Fibroblast of upper back skin (primary cell): ENCODE measurements at regions not wholly inside any gene's neighbourhood (a gene's known extent, or its start where the extent isn't known, plus 50 kb on each side); places are given as distances from the start of the nearest gene placed in this dataset.

ENCODE experiments used
- DNase-seq: peaks from one replicate; pipeline ENCODE4 v3.0.0-alpha.2; 2013

- DNase-seq: no peak
Observed at GRCh38 chr1:98478121-98478520, 183.4 kb upstream of the SNX7 start.

GRCh38 chr1:98472878-98473277 lies 188.6 kb upstream of the SNX7 start:
- no peak for DNase-seq

DNA sequence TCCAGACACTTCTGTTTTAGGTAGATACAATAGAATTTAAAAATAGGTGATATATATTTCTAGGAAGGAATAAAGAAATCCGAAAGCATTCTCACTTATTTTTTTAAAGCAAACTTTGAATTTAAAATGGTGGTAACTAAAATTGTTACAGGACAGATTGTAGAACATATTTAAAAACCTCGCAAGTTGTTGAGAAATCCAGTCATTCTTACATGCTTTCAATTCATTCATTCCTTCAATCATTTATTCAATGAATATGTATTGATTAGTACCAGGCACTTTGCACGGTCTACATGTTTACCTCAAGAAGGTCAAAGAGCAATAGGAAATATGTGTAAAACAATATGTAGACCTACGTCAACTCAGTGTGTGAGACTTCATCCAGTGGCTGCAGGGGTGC lies 189.9 kb upstream of the SNX7 start:
- no peak for DNase-seq

- peak; percentile 75 for DNase-seq
Observed at GRCh38 chr1:98468111-98468717, 193.3 kb upstream of the SNX7 start.

DNA sequence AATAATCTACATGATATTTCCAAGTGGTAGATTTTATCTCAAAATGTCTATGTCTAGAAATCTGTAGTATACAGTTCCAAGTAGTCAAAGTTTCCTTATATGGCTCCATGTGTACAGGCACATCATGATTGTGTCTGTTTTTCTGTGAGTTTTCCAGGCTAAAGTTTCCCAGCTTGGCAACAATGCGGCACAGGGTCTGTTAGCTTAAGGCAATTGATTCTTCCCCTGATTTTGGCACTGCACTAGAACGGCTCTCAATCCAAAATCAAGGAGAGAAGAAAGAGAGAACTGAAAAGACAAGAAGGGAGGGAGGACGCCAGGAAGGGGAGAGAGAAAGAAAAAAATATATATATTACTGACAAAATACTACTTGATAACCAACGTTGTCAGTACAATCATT lies 193.9 kb upstream of the SNX7 start:
- DNase-seq: peak; percentile 14

DNA sequence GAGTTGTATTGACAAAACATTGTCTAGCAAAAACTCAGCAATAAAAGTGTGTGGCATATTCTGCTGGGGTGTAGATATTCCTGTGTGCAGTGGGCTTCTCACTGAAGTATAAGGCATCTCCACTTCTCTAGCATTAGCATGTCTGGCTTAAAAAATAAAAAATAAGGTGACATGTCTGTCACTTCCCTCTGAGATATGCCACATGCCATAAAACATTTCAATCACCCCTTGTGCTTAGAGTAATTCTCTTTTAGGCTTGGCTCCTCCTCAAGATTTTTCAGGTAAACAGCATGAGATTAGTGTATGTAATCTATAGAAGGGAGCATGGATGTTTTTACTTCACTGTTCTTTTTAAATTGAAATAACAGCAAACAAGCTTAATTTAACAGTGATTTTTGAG lies 194.4 kb upstream of the SNX7 start:
- no peak for DNase-seq

- no peak for DNase-seq
Observed at GRCh38 chr1:98461873-98462385, 199.6 kb upstream of the SNX7 start.

GRCh38 chr1:98460136-98460535 lies 201.4 kb upstream of the SNX7 start:
- DNase-seq: no peak

GRCh38 chr1:98459486-98459870 lies 202.0 kb upstream of the SNX7 start:
- DNase-seq: no peak

DNA sequence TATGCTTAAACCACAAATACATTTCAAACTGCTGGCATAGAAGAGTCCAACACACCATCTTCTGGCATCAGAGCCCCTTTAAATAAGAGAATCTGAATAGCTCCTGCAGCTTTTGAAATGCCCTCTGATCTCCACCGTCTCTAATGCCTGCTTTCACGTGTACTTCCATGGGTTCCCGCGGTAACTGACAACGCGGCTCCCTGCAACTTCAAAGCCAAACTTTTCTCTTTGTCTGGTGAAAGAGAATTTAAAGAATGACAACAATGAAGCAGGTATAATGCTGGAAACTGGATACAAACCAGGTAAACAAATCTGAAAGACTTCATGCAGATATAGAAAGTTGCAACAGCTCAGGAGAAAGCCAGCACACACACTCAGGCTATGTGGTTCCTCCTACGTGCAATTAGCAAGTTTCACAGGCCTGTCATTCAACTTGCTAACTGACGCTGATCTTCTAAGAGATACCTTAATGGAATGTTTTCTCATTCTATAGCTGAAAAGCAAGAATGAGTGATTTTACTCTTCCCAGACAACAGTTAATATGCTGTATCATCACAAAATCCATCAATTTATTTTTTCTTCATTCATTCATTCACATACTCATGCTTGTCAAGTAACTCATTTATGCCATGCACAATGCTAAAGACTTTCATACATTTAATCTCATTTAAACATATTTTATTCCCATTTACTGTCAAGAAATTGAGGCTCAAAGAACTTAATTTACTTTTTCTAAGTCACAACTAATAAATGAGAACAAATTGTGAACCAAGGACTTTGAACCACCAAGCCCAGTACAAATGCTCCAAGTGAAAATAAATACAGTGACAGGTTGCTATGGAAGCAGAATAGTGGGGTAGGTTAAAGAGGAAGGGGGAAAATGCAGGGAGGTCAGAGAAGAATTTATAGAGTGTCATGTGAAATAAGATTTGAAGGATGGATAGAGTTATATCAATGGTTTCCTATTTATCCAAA lies 202.7 kb upstream of the SNX7 start:
- no peak for DNase-seq

DNA sequence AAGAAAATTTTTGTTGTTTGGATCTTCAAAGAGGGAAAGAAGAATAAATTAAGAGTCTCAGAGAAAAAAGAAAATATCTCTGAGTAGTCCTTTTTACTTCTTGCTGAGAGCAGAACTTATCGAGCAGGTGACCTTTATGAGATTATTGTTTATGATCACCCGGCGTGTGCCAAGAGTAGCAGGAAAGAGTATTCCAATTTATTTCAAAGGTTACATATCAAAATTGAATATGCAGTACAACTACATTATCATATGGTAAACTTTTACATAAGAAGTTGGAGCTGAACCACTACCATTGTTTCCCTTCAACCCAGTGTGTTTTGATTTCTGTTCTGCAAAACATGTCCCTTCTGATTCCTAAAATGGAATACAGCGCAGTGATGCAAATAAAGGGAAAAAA lies 204.3 kb upstream of the SNX7 start:
- no peak for DNase-seq

GRCh38 chr1:98454666-98455065 lies 206.9 kb upstream of the SNX7 start:
- no peak for DNase-seq

- DNase-seq: no peak
Observed at GRCh38 chr1:98453066-98453465, 208.5 kb upstream of the SNX7 start.

GRCh38 chr1:98452162-98452561 lies 209.4 kb upstream of the SNX7 start:
- peak; percentile 11 for DNase-seq

GRCh38 chr1:98441281-98441680 lies 220.2 kb upstream of the SNX7 start:
- DNase-seq: no peak

DNA sequence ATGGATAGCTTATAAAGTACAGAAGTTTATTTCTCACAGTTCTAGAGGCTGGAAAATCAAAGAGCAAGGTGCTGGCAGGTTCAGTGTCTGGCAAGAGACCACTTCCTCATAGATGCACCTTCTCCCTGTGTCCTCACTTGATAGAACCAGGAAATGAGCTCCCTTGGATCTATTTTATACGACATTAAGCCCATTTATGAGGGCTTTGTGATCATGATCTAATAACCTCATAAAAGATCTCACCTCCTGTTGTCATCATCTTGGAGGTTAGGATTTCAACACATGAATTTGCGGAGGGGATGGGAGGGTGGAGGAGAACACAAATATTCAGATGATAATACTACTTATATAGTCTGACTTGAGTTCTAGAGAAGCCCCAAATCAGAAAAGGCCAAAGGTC lies 222.1 kb upstream of the SNX7 start:
- no peak for DNase-seq

DNA sequence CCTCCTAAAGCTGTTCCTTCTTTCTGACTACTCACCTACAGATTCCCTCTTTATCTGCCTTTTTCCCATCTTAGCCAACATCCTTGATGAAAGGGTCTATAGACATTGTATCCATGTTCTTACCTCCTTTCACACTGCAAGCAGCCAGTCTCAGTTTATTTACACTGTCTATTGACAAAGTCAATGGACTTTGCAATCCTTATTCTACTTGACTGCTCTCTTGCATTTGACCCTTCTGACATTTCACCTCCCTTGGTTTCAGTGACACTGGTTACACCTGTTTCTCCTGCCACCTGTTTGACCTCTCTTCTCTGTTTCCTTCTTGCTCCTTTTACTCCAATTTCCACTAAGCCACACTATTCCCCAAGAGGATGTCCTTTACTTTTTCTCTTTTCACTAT lies 224.0 kb upstream of the SNX7 start:
- DNase-seq: no peak

DNA sequence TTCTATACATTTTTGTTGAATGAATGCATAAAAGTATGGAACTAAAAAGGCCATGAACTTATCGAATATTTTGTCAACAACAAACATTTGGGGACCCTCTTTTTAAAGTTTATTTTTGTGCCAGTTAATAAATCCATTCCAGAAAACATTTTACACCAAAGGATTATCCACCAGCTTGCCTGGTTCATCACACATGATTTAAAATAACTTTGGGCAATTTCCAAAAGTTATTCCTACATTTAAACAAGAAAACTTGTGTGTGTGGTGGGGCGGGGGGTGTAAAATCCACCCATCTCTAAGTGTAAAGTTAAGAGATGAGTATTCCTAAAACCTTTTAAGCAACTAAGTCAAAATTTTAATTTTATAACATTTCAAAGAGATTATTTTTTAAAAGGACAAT lies 224.5 kb upstream of the SNX7 start:
- DNase-seq: no peak

GRCh38 chr1:98429965-98430443 lies 231.5 kb upstream of the SNX7 start:
- no peak for DNase-seq

DNA sequence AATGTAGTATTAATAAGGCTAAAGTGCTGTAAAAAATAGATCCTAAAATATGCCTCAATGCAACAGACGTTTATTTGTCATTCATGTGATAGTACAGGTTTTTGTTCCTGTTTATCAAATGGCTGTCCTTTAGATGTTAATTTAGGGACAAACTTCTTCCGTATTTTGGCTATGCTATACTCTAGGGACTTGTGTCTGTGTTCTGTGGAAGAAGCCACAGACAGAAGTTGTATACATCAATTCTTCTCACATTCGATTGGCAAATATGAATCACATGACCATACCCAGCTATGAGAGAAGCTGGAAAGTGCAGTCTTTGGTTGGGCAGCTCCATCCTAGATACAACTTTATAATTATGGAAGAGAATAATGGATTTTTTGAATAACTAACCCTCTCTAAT lies 232.7 kb upstream of the SNX7 start:
- DNase-seq: no peak

DNA sequence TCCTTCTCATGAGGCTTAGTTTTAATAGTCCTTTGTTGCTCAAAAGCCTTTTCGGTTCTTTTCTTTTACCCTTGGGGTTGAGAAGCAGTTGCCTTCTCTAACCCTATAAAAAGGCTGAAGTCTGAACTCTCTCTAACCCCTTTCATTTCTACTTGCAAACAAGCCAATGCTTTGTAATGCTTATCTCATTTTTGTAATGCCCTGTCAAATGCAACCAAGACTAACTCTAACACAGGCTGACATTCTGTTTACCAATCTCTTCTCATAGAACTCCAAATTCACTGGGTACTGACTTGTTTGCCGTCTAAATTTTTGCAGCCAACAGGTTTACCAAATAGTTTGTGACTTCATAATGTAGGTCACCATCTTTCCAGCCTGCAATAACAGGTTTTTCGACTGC lies 233.9 kb upstream of the SNX7 start:
- DNase-seq: no peak

DNA sequence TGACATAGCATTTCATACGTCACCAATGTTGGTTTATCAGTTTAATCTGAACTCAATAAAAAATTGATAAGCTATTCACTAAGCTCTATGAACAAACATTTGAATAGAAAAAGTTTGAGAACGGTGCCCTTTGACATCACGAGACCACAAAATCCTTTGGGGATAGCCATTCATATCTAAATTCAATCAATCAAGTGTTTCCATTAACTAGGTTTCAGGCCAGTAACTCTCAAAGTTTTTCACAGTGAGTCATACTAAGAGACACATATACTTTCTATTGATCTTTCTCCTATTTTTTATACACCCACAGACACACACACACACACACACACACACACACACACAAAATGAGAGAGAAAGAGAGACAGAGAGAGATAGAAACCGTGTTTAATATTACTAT lies 235.4 kb upstream of the SNX7 start:
- DNase-seq: no peak

GRCh38 chr1:98422816-98423215 lies 238.7 kb upstream of the SNX7 start:
- peak; percentile 83 for DNase-seq

GRCh38 chr1:98421085-98421435 lies 240.5 kb upstream of the SNX7 start:
- no peak for DNase-seq
